Common myeloid progenitor, CD34-positive (primary cell): ENCODE measurements at regions not wholly inside any gene's neighbourhood (a gene's known extent, or its start where the extent isn't known, plus 50 kb on each side); places are given as distances from the start of the nearest gene placed in this dataset.
A peak's percentile ranks its signal among the peaks of the same experiment; 100 is the strongest.
"Not testable (repeated sequence)": the region's sequence is repeated elsewhere in the genome, so short reads cannot be mapped to it uniquely, and the experiment has no call there.

Experiments
- CTCF ChIA-PET: fragments of 350-600 bp; sonication (Branson Sonifier 250); formaldehyde crosslinking; loops from one replicate; lab custom pipeline; 2021; ENCODE audit warnings: antibody characterized with exemption; lab: Charles Lee
- POLR2A ChIA-PET: fragments of 350-600 bp; sonication (Branson Sonifier 250); formaldehyde crosslinking; loops from one replicate; lab custom pipeline; 2021; ENCODE audit warnings: antibody characterized with exemption; lab: Charles Lee
- DNase-seq, 3 donors: peaks; one replicate each; pipeline versions ENCODE4 v3.0.0 to v3.0.0-alpha.2; 2013
- H3K27ac ChIP-seq, 2 experiments: 1 replicate in 1 of 2; 2 replicates in 1 of 2; pipeline ENCODE4 v1.7.0; 2013; ENCODE audit warnings: inconsistent platforms in 2 of 2, low read length in 2 of 2, mild to moderate bottlenecking in 2 of 2, low read depth in 1 of 2, moderate library complexity in 1 of 2; ENCODE audit not compliant: severe bottlenecking in 2 of 2, insufficient read depth in 1 of 2, poor library complexity in 1 of 2
- H3K27me3 ChIP-seq, 5 experiments: replicated peaks in 2 of 5; 1 replicate in 3 of 5; 2 replicates in 2 of 5; pipeline versions ENCODE4 v1.6.1 to v1.7.0; 2013; ENCODE audit warnings: low read length in 4 of 5, mild to moderate bottlenecking in 2 of 5, moderate library complexity in 2 of 5, inconsistent platforms in 1 of 5; ENCODE audit not compliant: insufficient read depth in 5 of 5, control insufficient read depth in 4 of 5
- H3K36me3 ChIP-seq, 4 experiments: 1 replicate in 2 of 4; 2 replicates in 2 of 4; pipeline versions ENCODE4 v1.6.1 to v1.7.0; 2013; ENCODE audit warnings: low read length in 3 of 4, control low read depth in 1 of 4, mild to moderate bottlenecking in 1 of 4; ENCODE audit not compliant: control insufficient read depth in 4 of 4, insufficient read depth in 4 of 4
- H3K4me1 ChIP-seq, 4 experiments: 1 replicate in 3 of 4; 2 replicates in 1 of 4; pipeline versions ENCODE4 v1.6.1 to v1.7.1; 2013; ENCODE audit warnings: low read length in 3 of 4, mild to moderate bottlenecking in 3 of 4, control low read depth in 1 of 4, inconsistent platforms in 1 of 4, moderate library complexity in 1 of 4; ENCODE audit not compliant: control insufficient read depth in 4 of 4, insufficient read depth in 4 of 4; ENCODE audit errors: control extremely low read depth in 1 of 4
- H3K4me3 ChIP-seq, 7 experiments: 1 replicate in 4 of 7; 2 replicates in 3 of 7; pipeline versions ENCODE4 v1.5.1 to v1.7.0; 2013; ENCODE audit warnings: mild to moderate bottlenecking in 7 of 7, low read length in 6 of 7, moderate library complexity in 6 of 7, inconsistent platforms in 2 of 7, low read depth in 2 of 7, control low read depth in 1 of 7; ENCODE audit not compliant: insufficient read depth in 4 of 7, control insufficient read depth in 1 of 7; ENCODE audit errors: extremely low read depth in 1 of 7
- H3K9me3 ChIP-seq, 5 experiments: 1 replicate in 4 of 5; 2 replicates in 1 of 5; pipeline versions ENCODE4 v1.6.1 to v1.7.1; 2013; ENCODE audit warnings: low read length in 4 of 5, mild to moderate bottlenecking in 2 of 5, inconsistent platforms in 1 of 5, low read depth in 1 of 5, moderate library complexity in 1 of 5; ENCODE audit not compliant: control insufficient read depth in 4 of 5, insufficient read depth in 2 of 5; ENCODE audit errors: control extremely low read depth in 1 of 5
- WGBS: methylation state at CpG from one replicate; pipeline ENCODE4 v1.1.5; 2013; ENCODE audit not compliant: insufficient coverage; 5-methylcytosine and 5-hydroxymethylcytosine counted together

GRCh38 chr14:105944632-105945610 lies 418.5 kb downstream of the TMEM121 start:
- H3K9me3 ChIP-seq: peaks cover 0 to 2% (median 0%) of the 10 kb centered on the region in 5 experiments
- no peak overlapping the region for H3K27ac ChIP-seq
- DNase-seq: peak; percentile 78 to 83 (median 79)
- no peaks in the 10 kb centered on the region for H3K27me3 ChIP-seq
- 51% methylated on average over 22 of the region's 30 CpGs for WGBS
- H3K36me3 ChIP-seq: no peaks in the 10 kb centered on the region
- CTCF ChIA-PET: interaction anchor here (0.6 to 4.7 kb wide), 21 partner anchors 10 to 267 kb away, joined by 3 to 47 read pairs (median 4); no protein-coding TSS in a partner anchor
- POLR2A ChIA-PET: no interaction called here
- peaks cover 0 to 18% (median 13%) of the 10 kb centered on the region in 4 experiments for H3K4me1 ChIP-seq
- peak overlapping the region in 1 of 7 experiments; percentile 5 for H3K4me3 ChIP-seq

- H3K4me3 ChIP-seq: no peak overlapping the region
- POLR2A ChIA-PET: no interaction called here
- peak; percentile 54 to 75 (median 73) for DNase-seq
- H3K27ac ChIP-seq: no peak overlapping the region
- 45% methylated on average over 5 of the region's 7 CpGs for WGBS
- H3K9me3 ChIP-seq: no peaks in the 10 kb centered on the region
- H3K27me3 ChIP-seq: no peaks in the 10 kb centered on the region
- H3K36me3 ChIP-seq: no peaks in the 10 kb centered on the region
- H3K4me1 ChIP-seq: peaks cover 0 to 18% (median 13%) of the 10 kb centered on the region in 4 experiments
- CTCF ChIA-PET: interaction anchor here (0.6 to 4.7 kb wide), 19 partner anchors 9 to 270 kb away, joined by 3 to 47 read pairs (median 4); no protein-coding TSS in a partner anchor
Observed at GRCh38 chr14:105945896-105946295, 419.5 kb downstream of the TMEM121 start.

- ChIA-PET POLR2A (no interaction called here), CTCF (interaction anchor here (2.1 kb wide), 1 partner anchor 27 kb away, joined by 9 read pairs; no protein-coding TSS in a partner anchor)
- Histone ChIP-seq H3K4me1 (peaks cover 0 to 18% (median 13%) of the 10 kb centered on the region in 4 experiments), H3K27me3 (no peaks in the 10 kb centered on the region), H3K27ac (no peak overlapping the region), H3K36me3 (no peaks in the 10 kb centered on the region), H3K4me3 (no peak overlapping the region), H3K9me3 (no peaks in the 10 kb centered on the region)
- WGBS: 93% methylated on average over 3 of the region's 4 CpGs
- DNase-seq: no peak
Observed at GRCh38 chr14:105947599-105947998, 421.2 kb downstream of the TMEM121 start.

- H3K27me3 ChIP-seq, H3K36me3 ChIP-seq, POLR2A ChIA-PET, H3K27ac ChIP-seq, H3K4me3 ChIP-seq, H3K9me3 ChIP-seq: not testable (repeated sequence)
- WGBS: no CpG with 5 or more reads among the region's 3 CpGs
- CTCF ChIA-PET: interaction anchor here (0.9 to 2.1 kb wide), 3 partner anchors 26 to 62 kb away, joined by 4 to 9 read pairs (median 4); no protein-coding TSS in a partner anchor
- peaks cover 0 to 18% (median 13%) of the 10 kb centered on the region in 4 experiments for H3K4me1 ChIP-seq
- peak in 2 of 3 donors; percentile 79 to 88 for DNase-seq
Observed at GRCh38 chr14:105948955-105949354, 422.6 kb downstream of the TMEM121 start.

- DNase-seq, H3K36me3 ChIP-seq, H3K27ac ChIP-seq, H3K4me3 ChIP-seq, H3K27me3 ChIP-seq, POLR2A ChIA-PET, H3K9me3 ChIP-seq: not testable (repeated sequence)
- CTCF ChIA-PET: interaction anchor here (0.6 to 2.2 kb wide), 4 partner anchors 10 to 443 kb away, joined by 3 to 8 read pairs (median 4); no protein-coding TSS in a partner anchor
- H3K4me1 ChIP-seq: peaks cover 0 to 12% (median 9%) of the 10 kb centered on the region in 4 experiments
- 100% methylated on average over 4 of the region's 6 CpGs for WGBS
Observed at GRCh38 chr14:105950364-105950892, 424.0 kb downstream of the TMEM121 start.

- DNase-seq: no peak
- Histone ChIP-seq H3K4me1 (peaks cover 0 to 9% (median 7%) of the 10 kb centered on the region in 4 experiments), H3K36me3 (no peaks in the 10 kb centered on the region), H3K27me3 (no peaks in the 10 kb centered on the region), H3K27ac (no peak overlapping the region), H3K4me3 (no peak overlapping the region), H3K9me3 (peaks cover 0 to 5% (median 0%) of the 10 kb centered on the region in 5 experiments)
- POLR2A ChIA-PET: no interaction called here
- WGBS: 90% methylated on average over 2 of the region's 5 CpGs
- CTCF ChIA-PET: interaction anchor here (0.8 to 2.2 kb wide), 2 partner anchors 11 to 28 kb away, joined by 3 to 8 read pairs; no protein-coding TSS in a partner anchor
Observed at GRCh38 chr14:105951399-105951798, 425.0 kb downstream of the TMEM121 start.
